Germinal center (tissue), 1 donor: ENCODE measurements at regions not wholly inside any gene's neighbourhood (a gene's known extent, or its start where the extent isn't known, plus 50 kb on each side); places are given as distances from the start of the nearest gene placed in this dataset.
A peak's percentile ranks its signal among the peaks of the same experiment; 100 is the strongest.
"Not testable (repeated sequence)": the region's sequence is repeated elsewhere in the genome, so short reads cannot be mapped to it uniquely, and the experiment has no call there.

Source experiments
- DNase-seq: peaks from one replicate; pipeline ENCODE4 v3.0.0; 2012; ENCODE audit warnings: mixed read lengths, low spot score

DNA sequence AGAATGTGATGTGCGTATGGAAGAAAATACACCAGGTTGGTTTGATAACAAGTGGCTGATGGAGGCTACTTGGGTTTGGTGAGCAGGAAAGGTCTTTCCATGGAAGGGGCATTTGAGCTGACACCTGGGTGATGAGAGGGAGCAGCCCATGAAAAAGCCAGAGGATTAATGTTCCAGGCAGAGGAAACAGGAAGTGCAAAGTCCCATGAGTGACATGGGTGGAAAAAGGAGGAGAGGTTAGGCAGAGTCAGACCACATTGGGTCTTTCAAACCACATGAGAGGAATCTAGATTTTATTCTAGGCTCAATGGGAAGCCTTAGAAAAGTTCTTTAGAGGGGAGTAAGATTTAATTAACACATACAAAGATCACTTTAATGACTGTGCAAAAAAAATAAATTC, 195.7 kb downstream of the LRATD1 start:
- DNase-seq: no peak

DNA sequence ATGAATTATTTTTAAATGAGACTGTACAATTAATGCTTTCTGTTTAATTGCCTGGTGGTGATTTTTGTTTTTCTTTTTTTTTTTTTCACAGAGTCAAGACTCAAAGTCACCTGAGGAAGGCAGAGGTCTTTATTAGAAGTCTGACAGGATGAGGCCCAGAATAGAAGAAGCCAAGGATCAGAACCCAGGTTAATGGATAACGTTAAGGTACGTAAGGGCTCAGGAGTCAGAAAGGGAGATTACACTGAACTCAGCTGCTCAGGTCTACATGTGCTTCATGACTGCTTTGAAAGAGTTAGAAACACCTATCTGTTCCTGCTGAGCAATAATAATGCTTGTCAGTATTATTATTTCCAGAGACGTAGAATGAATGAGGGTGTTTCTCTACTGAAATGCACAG, 196.5 kb downstream of the LRATD1 start:
- DNase-seq: no peak

DNA sequence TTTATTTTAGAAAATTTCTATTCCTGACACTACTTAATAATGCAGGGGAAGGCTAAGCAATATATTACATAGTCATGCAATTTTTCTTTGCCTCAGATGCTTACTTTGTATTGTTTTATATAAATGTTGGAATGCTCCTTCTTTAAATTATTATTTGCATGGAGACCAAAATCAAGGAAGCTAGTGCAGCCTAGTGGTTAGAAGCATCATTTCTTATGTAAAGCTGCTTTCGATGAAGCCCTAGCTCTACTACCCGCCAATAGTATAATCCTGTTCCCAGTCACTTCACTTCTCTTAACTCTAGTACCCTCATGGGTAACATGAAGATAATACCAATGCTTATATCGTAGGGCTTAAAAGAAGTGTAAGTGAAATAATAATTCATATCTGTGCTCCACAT, 198.9 kb downstream of the LRATD1 start:
- no peak for DNase-seq

GRCh38 chr2:14843507-14844204, 211.1 kb downstream of the LRATD1 start:
- no peak for DNase-seq

DNA sequence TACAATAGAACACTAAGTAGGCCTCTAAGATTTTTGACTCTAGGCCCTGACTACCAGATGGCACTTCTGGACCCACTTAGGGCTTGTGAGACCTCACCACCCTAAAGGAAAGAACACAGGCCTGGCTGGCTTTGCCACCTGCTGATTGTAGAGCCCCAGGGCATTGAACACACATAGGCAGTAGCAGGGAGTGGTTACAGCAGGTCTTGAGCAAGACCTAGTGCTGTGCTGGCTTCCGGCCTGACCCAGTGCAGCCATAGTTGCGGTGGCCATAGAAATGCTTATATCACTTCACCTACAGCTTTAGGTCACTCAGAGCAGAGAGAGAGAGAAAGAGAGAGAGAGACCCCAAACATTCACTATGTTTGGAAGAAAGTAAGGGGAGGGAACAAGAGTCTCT, 223.2 kb downstream of the LRATD1 start:
- no peak for DNase-seq

- no peak for DNase-seq
Measured at GRCh38 chr2:14861181-14861580, 228.7 kb downstream of the LRATD1 start.

DNA sequence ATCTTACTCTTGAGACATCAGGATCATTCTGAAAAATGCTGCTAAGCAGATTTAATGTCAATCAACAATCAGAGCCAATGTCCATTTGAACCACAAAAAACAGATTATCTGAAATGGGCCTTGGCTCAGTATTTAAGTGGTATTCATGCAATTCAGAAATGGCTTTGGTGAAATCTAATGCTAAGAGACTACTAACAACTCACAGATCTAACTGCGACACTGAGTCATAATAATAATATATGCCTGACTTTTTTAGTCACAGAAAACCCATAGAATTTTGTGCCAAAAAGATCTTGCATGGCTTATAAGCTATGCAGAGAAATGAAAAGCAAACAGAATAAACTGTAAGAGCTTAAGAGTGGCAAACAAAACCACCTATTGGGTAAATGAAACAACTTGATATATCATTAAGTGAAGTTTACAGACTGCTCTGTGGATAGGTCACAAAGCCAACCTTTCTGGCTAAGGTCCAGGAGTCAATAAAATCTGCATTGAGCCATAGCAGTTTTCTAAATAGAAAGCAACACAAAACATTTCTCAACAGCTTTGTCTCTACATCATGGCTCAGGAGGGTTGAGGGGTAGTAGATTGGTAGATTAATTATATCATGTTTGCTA, 234.3 kb downstream of the LRATD1 start:
- DNase-seq: no peak

- DNase-seq: no peak
Measured at GRCh38 chr2:14867853-14868252, 235.3 kb downstream of the LRATD1 start.

GRCh38 chr2:14872779-14873325, 240.3 kb downstream of the LRATD1 start:
- no peak for DNase-seq

DNA sequence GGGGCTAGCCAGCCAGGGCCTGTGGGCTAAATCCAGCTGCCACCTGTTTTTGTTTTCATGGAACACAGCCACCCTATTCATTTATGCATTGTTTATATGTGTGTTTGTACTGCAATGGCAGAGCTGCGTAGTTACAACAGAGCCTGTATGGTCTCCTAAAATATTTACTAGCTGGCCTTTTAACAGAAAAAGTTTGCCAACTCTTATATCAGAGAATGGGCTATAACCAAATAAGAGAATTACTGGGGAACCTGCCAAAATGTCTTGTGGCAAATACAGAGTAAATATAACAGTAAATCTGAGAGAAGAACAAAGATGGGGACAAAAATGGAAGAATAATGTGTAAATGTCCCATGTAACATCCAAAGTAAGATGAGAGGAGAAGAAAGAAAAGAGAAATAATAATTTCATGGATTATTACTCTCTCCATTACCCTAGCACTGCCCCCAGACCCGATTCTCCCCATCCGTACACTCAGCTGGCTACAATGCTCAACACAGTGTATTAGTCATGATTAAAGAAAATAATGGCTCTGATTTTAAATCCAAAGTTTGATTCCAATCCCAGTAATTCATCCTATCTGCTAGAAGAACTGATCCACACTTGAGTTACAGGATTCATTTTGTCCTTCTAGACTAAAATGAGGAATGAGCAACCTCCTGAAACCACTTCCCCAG, 249.3 kb downstream of the LRATD1 start:
- no peak for DNase-seq

GRCh38 chr2:14884651-14885050, 252.1 kb downstream of the LRATD1 start:
- no peak for DNase-seq

DNA sequence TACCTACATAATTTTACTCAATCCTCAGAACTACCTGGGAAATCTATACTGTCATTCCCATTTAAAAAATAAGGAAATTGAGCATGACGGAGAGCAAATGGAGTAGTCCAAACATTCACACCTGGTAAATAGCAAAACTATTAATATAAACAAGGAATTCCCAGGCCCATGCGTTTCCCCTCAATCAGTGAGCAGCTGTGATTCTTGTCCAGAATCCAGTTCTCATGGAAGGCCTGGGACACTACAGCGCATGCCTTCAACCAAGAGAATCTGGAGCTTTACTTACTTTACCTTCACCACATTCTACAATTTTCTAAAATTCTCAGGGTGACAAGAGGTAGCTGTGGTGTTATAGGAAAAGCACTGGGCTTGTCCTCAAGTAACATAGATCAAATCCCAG, 259.0 kb downstream of the LRATD1 start:
- no peak for DNase-seq

GRCh38 chr2:14896330-14897030, 264.0 kb downstream of the LRATD1 start:
- no peak for DNase-seq

GRCh38 chr2:14899621-14900414, 267.3 kb downstream of the LRATD1 start:
- no peak for DNase-seq

GRCh38 chr2:14901737-14902136, 269.2 kb downstream of the LRATD1 start:
- DNase-seq: no peak

- no peak for DNase-seq
Measured at GRCh38 chr2:14902953-14903352, 270.4 kb downstream of the LRATD1 start.

- DNase-seq: peak; percentile 74
Measured at GRCh38 chr2:14903709-14904374, 271.3 kb downstream of the LRATD1 start.

- DNase-seq: not testable (repeated sequence)
Measured at GRCh38 chr2:14904378-14904777, 271.9 kb downstream of the LRATD1 start.

DNA sequence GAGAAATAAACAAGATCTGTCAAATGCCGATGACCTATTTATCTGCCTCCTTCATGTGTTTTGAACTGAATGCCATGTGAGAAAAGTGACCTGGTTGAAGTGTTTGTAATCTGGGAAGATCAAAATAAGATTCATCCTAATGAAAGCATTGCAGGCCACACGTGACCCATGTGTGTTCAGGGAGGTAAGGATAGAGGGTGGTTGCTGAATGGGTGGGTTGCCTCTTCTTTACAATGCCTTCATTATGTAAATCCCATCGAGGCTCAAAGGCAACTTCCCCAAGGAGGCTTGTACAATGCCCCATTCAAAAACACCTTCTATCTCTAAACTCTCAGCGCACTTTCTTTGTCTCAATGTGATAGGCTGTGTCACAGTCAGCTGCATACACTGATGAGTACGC, 273.1 kb downstream of the LRATD1 start:
- no peak for DNase-seq

DNA sequence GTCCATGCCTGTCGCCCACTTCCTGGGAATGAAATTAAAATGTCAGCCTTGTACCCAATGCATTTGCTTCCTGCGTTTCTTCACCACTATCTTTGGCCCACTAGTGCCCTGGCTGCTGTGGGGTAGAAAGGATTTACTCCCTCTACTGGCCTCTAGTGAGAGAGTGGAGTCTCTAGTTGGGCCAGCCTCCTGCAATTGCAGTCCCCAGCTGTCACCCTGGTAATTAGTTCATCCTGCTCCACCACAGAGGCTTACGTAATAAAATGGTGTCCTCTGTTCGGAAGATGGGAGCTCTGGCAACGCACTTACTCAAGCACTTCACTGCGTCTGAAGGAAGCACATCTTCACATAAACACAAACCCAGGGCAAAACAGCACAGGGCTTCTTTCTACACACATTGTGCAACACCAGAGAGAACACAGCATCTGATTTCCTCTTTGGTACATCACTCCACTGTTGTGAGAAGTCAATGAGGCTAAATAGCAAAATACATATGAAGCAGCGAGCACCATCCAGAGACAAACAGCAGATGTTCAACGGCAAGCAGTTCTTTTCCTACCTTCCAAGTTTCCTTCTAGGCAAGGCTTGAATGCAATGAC, 274.6 kb downstream of the LRATD1 start:
- peak; percentile 8 for DNase-seq

- DNase-seq: no peak
Measured at GRCh38 chr2:14909795-14910194, 277.3 kb downstream of the LRATD1 start.
